OCI-LY3 (cell line): ENCODE measurements at regions not wholly inside any gene's neighbourhood (a gene's known extent, or its start where the extent isn't known, plus 50 kb on each side); places are given as distances from the start of the nearest gene placed in this dataset.

Experiments used
- H2AFZ ChIP-seq: fragments of 200-600, 300-600 bp; shearing (Covaris generic); 2 replicates; pipeline ENCODE4 v1.6.0; 2014; ENCODE audit warnings: antibody characterized with exemption, low read depth, low read length
- H3K27ac ChIP-seq: fragments of 200-600, 300-600 bp; sonication (generic); 2 replicates; pipeline ENCODE4 v1.5.1; 2014; ENCODE audit warnings: mild to moderate bottlenecking, low read length, moderate library complexity, mixed read lengths
- H3K27me3 ChIP-seq: fragments of 200-600, 300-600 bp; sonication (generic); 2 replicates; pipeline ENCODE4 v1.6.1; 2014; ENCODE audit warnings: low read depth, low read length, mixed read lengths
- H3K36me3 ChIP-seq: fragments of 200-600, 300-600 bp; sonication (generic); replicated peaks from 2 replicates; pipeline ENCODE3; 2014; ENCODE audit warnings: low read depth, low read length, mixed read lengths
- H3K4me1 ChIP-seq: fragments of 300-600, 200-600 bp; sonication (generic); 2 replicates; pipeline ENCODE4 v1.6.1; 2014; ENCODE audit warnings: low read length, mixed read lengths
- H3K4me2 ChIP-seq: fragments of 200-600, 300-600 bp; sonication (generic); 2 replicates; pipeline ENCODE4 v1.6.1; 2014; ENCODE audit warnings: low read length, mixed read lengths
- H3K4me3 ChIP-seq: fragments of 300-600, 200-600 bp; sonication (generic); 2 replicates; pipeline ENCODE4 v1.5.1; 2014; ENCODE audit warnings: antibody characterized with exemption, mild to moderate bottlenecking, low read length, moderate library complexity
- H3K79me2 ChIP-seq: fragments of 300-600, 200-600 bp; shearing (Covaris generic); 2 replicates; pipeline ENCODE4 v1.6.1; 2014; ENCODE audit warnings: mild to moderate bottlenecking, low read length, mixed read lengths
- H3K9ac ChIP-seq: fragments of 300-600, 200-600 bp; shearing (Covaris generic); 2 replicates; pipeline ENCODE4 v1.6.0; 2014; ENCODE audit warnings: mild to moderate bottlenecking, low read length, moderate library complexity
- H3K9me3 ChIP-seq: fragments of 200-600, 300-600 bp; shearing (Covaris generic); 2 replicates; pipeline ENCODE4 v1.6.1; 2014; ENCODE audit warnings: low read length, mixed read lengths; ENCODE audit not compliant: insufficient read depth
- H4K20me1 ChIP-seq: fragments of 200-600, 300-600 bp; sonication (generic); 2 replicates; pipeline ENCODE4 v1.6.1; 2016; ENCODE audit warnings: low read length, mixed read lengths; ENCODE audit not compliant: insufficient read depth
- EZH2phosphoT487 ChIP-seq: fragments of 200-600 bp; shearing (Covaris generic); IDR thresholded peaks from 2 replicates; pipeline ENCODE4 v1.6.1; 2018; ENCODE audit warnings: antibody characterized with exemption, mixed run types, low read depth
- TF ChIP-seq, protein P1 (sequence below): fragments of 200-600, 300-600 bp; sonication (generic); IDR thresholded peaks from 2 replicates; pipeline ENCODE4 v1.5.1; 2014; ENCODE audit warnings: antibody characterized with exemption, low read length, low read depth

GRCh38 chr18:75621818-75622217, 194.3 kb upstream of the SMIM21 start:
- H3K79me2 ChIP-seq: no peaks in the 10 kb centered on the region
- no peak overlapping the region for H3K4me2 ChIP-seq

GRCh38 chr18:75618146-75618545, 190.6 kb upstream of the SMIM21 start:
- no peaks in the 10 kb centered on the region for H3K79me2 ChIP-seq
- H3K9me3 ChIP-seq: no peaks in the 10 kb centered on the region
- no peaks in the 10 kb centered on the region for H4K20me1 ChIP-seq
- H3K27me3 ChIP-seq: no peaks in the 10 kb centered on the region
- no peak overlapping the region for H3K27ac ChIP-seq
- no peak overlapping the region for H2AFZ ChIP-seq
- H3K9ac ChIP-seq: no peak overlapping the region
- no peaks in the 10 kb centered on the region for H3K4me1 ChIP-seq
- TF ChIP-seq, protein P1, sequence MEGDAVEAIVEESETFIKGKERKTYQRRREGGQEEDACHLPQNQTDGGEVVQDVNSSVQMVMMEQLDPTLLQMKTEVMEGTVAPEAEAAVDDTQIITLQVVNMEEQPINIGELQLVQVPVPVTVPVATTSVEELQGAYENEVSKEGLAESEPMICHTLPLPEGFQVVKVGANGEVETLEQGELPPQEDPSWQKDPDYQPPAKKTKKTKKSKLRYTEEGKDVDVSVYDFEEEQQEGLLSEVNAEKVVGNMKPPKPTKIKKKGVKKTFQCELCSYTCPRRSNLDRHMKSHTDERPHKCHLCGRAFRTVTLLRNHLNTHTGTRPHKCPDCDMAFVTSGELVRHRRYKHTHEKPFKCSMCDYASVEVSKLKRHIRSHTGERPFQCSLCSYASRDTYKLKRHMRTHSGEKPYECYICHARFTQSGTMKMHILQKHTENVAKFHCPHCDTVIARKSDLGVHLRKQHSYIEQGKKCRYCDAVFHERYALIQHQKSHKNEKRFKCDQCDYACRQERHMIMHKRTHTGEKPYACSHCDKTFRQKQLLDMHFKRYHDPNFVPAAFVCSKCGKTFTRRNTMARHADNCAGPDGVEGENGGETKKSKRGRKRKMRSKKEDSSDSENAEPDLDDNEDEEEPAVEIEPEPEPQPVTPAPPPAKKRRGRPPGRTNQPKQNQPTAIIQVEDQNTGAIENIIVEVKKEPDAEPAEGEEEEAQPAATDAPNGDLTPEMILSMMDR: no peak
- no peak for TF ChIP-seq EZH2phosphoT487
- H3K4me2 ChIP-seq: no peak overlapping the region
- H3K36me3 ChIP-seq: no peaks in the 10 kb centered on the region
- H3K4me3 ChIP-seq: no peak overlapping the region

More at GRCh38 chr18:75621818-75622217, 194.3 kb upstream of the SMIM21 start:
- Histone ChIP-seq H3K4me3 (no peak overlapping the region), H3K9me3 (no peaks in the 10 kb centered on the region), H3K36me3 (no peaks in the 10 kb centered on the region), H3K27ac (no peak overlapping the region), H2AFZ (no peak overlapping the region), H3K27me3 (no peaks in the 10 kb centered on the region), H3K9ac (no peak overlapping the region), H4K20me1 (no peaks in the 10 kb centered on the region), H3K4me1 (no peaks in the 10 kb centered on the region)
- TF ChIP-seq, protein P1: no peak
- TF ChIP-seq EZH2phosphoT487: no peak

- Histone ChIP-seq H3K27ac (no peak overlapping the region), H3K36me3 (no peaks in the 10 kb centered on the region), H3K4me1 (no peaks in the 10 kb centered on the region), H3K4me2 (no peak overlapping the region), H4K20me1 (no peaks in the 10 kb centered on the region), H3K79me2 (no peaks in the 10 kb centered on the region), H3K27me3 (no peaks in the 10 kb centered on the region), H2AFZ (no peak overlapping the region), H3K4me3 (no peak overlapping the region), H3K9me3 (no peaks in the 10 kb centered on the region), H3K9ac (no peak overlapping the region)
- TF ChIP-seq, protein P1: no peak
- TF ChIP-seq EZH2phosphoT487: no peak
Measured at GRCh38 chr18:75612456-75612855, 185.0 kb upstream of the SMIM21 start.

- no peak overlapping the region for H3K4me3 ChIP-seq
Measured at GRCh38 chr18:75607701-75608100, 180.2 kb upstream of the SMIM21 start.

More at GRCh38 chr18:75607701-75608100, 180.2 kb upstream of the SMIM21 start:
- no peak overlapping the region for H3K27ac ChIP-seq
- H3K79me2 ChIP-seq: no peaks in the 10 kb centered on the region
- H3K4me1 ChIP-seq: no peaks in the 10 kb centered on the region
- no peaks in the 10 kb centered on the region for H3K36me3 ChIP-seq
- H3K4me2 ChIP-seq: no peak overlapping the region
- H3K9me3 ChIP-seq: no peaks in the 10 kb centered on the region
- TF ChIP-seq EZH2phosphoT487: no peak
- TF ChIP-seq, protein P1: no peak
- no peaks in the 10 kb centered on the region for H3K27me3 ChIP-seq
- no peaks in the 10 kb centered on the region for H4K20me1 ChIP-seq
- H3K9ac ChIP-seq: no peak overlapping the region
- H2AFZ ChIP-seq: no peak overlapping the region
